Liver (tissue), 8 donors: ENCODE measurements at regions not wholly inside any gene's neighbourhood (a gene's known extent, or its start where the extent isn't known, plus 50 kb on each side); places are given as distances from the start of the nearest gene placed in this dataset.

Experiments used
- DNase-seq: peaks from one replicate; pipeline ENCODE4 v3.0.0-alpha.2; 2017; ENCODE audit warnings: low spot score
- H3K27ac ChIP-seq, 2 donors: one replicate each; pipeline ENCODE4 v1.7.0; 2013; ENCODE audit warnings: inconsistent platforms in 2 of 2, low read length in 2 of 2, control low read depth in 1 of 2, low read depth in 1 of 2, mild to moderate bottlenecking in 1 of 2
- H3K27me3 ChIP-seq, 4 donors: one replicate each; pipeline versions ENCODE4 v1.6.1 to v1.7.0; 2013; ENCODE audit warnings: low read length in 3 of 4, inconsistent platforms in 1 of 4, mild to moderate bottlenecking in 1 of 4, moderate library complexity in 1 of 4; ENCODE audit not compliant: control insufficient read depth in 4 of 4, insufficient read depth in 4 of 4
- H3K36me3 ChIP-seq, 4 donors: one replicate each; pipeline versions ENCODE4 v1.6.1 to v1.7.0; 2013; ENCODE audit warnings: low read length in 3 of 4, mild to moderate bottlenecking in 3 of 4, low read depth in 1 of 4, moderate library complexity in 1 of 4; ENCODE audit not compliant: control insufficient read depth in 4 of 4, insufficient read depth in 3 of 4
- H3K4me1 ChIP-seq, 4 donors: one replicate each; pipeline versions ENCODE4 v1.6.1 to v1.7.0; 2013; ENCODE audit warnings: low read length in 3 of 4, mild to moderate bottlenecking in 3 of 4, moderate library complexity in 1 of 4; ENCODE audit not compliant: control insufficient read depth in 4 of 4, insufficient read depth in 4 of 4
- H3K4me3 ChIP-seq, 3 donors: one replicate each; pipeline versions ENCODE4 v1.6.1 to v1.7.0; 2013; ENCODE audit warnings: low read length in 3 of 3, control low read depth in 1 of 3, low read depth in 1 of 3, mild to moderate bottlenecking in 1 of 3
- H3K9ac ChIP-seq, 2 donors: one replicate each; pipeline ENCODE4 v1.7.0; 2013; ENCODE audit warnings: low read length in 2 of 2, mild to moderate bottlenecking in 2 of 2, moderate library complexity in 2 of 2, control low read depth in 1 of 2, low read depth in 1 of 2
- H3K9me3 ChIP-seq, 4 donors: one replicate each; pipeline versions ENCODE4 v1.6.1 to v1.7.0; 2013; ENCODE audit warnings: low read length in 3 of 4; ENCODE audit not compliant: control insufficient read depth in 4 of 4
- EGR1 ChIP-seq, 2 donors: IDR thresholded peaks; 2 replicates each; pipeline ENCODE4 v1.6.1; 2016 to 2018; ENCODE audit warnings: antibody characterized with exemption in 2 of 2, low read depth in 2 of 2
- FOXA1 ChIP-seq: IDR thresholded peaks from 2 replicates; pipeline ENCODE4 v1.6.1; 2016; ENCODE audit warnings: antibody characterized with exemption
- FOXA2 ChIP-seq: IDR thresholded peaks from 2 replicates; pipeline ENCODE4 v1.6.1; 2016; ENCODE audit warnings: antibody characterized with exemption
- GABPA ChIP-seq, 2 donors: IDR thresholded peaks in 1 of 2; conservative IDR thresholded peaks in 1 of 2; 2 replicates each; pipeline ENCODE4 v1.6.1; 2016; ENCODE audit warnings: antibody characterized with exemption in 2 of 2, mild to moderate bottlenecking in 1 of 2, moderate library complexity in 1 of 2
- HNF4A ChIP-seq, 2 donors: conservative IDR thresholded peaks; 2 replicates each; pipeline ENCODE4 v1.6.1; 2016; ENCODE audit warnings: antibody characterized with exemption in 2 of 2, mild to moderate bottlenecking in 2 of 2
- JUND ChIP-seq, 2 donors: IDR thresholded peaks; 2 replicates each; pipeline ENCODE4 v1.6.1; 2016; ENCODE audit warnings: antibody characterized with exemption in 2 of 2
- NR2F2 ChIP-seq: IDR thresholded peaks from 2 replicates; pipeline ENCODE4 v1.6.1; 2016; ENCODE audit warnings: antibody characterized with exemption
- RAD21 ChIP-seq, 2 donors: IDR thresholded peaks; 2 replicates each; pipeline ENCODE4 v1.6.1; 2016; ENCODE audit warnings: antibody characterized with exemption in 2 of 2, mild to moderate bottlenecking in 2 of 2
- SP1 ChIP-seq: IDR thresholded peaks from 2 replicates; pipeline ENCODE4 v1.6.1; 2018; ENCODE audit warnings: antibody characterized with exemption, mild to moderate bottlenecking
- TAF1 ChIP-seq: conservative IDR thresholded peaks from 2 replicates; pipeline ENCODE4 v1.6.1; 2016; ENCODE audit warnings: antibody characterized with exemption, mild to moderate bottlenecking
- YY1 ChIP-seq: IDR thresholded peaks from 2 replicates; pipeline ENCODE4 v1.6.1; 2016; ENCODE audit warnings: antibody characterized with exemption, mild to moderate bottlenecking
- WGBS: extraction: QIAGEN DNeasy Blood & Tissue Kit; methylation state at CpG from one replicate; pipeline ENCODE4 v1.1.7; 2013; 5-methylcytosine and 5-hydroxymethylcytosine counted together
- TF ChIP-seq, protein P1 (sequence below): IDR thresholded peaks from 2 replicates; pipeline ENCODE4 v1.6.1; 2016; ENCODE audit warnings: antibody characterized with exemption
- TF ChIP-seq, protein P2 (sequence below): IDR thresholded peaks from 2 replicates; pipeline ENCODE4 v1.6.1; 2016; ENCODE audit warnings: antibody characterized with exemption
- TF ChIP-seq, protein P3 (sequence below): IDR thresholded peaks from 2 replicates; pipeline ENCODE4 v1.6.1; 2016; ENCODE audit warnings: antibody characterized with exemption
- TF ChIP-seq, protein P4 (sequence below): fragments of 150-350 bp; IDR thresholded peaks from 2 replicates; pipeline ENCODE4 v1.5.1; 2017; ENCODE audit warnings: improper control_type of control experiment, low read depth, low read length; ENCODE audit not compliant: missing input control
- donor health status: healthy.
- donor health status: healthy.
- donor health status: healthy.
- donor health status: healthy.
- donor health status: healthy.

DNA sequence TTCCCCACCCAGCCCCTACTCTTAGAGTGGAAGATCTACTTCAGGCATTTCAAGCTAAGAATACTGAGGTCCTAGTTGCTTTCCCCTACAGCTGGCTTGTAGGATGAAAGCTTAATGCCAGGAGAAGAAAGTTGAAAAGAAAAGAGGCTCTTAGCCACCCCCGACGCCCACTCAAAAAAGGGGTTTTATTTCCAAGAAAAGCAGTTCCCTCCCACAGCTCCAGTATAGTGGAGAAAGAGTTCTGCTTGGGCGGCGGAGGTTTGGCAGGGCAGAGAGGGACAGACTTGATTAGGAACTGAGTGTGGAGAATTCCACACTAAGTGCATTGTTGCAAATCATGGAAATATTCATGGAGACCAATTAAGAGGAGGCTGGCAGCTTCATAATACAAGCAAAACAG is 470.9 kb downstream of the ETS1 start:
- DNase-seq: no peak
- 90% methylated on average over 4 of the region's 4 CpGs for WGBS
- H3K9me3 ChIP-seq: no peaks in the 10 kb centered on the region

DNA sequence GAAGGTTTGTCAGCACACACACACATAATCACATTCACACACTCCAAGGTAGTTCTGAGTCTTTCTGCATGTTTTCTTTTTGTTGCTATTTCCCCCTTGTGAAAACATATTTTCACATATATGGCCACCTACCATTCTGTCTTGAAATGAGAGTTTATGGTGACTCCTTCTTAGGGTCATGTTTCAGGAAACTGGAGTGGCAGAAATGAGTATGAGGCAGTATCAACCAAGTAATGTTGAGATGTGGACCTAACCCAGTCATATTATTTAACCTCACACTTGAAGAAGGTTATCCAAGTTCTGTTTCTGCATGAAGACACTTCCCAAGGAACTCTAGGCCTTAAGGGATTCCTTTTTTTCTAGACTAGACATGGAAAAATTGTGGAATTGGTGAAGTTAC is 481.4 kb downstream of the ETS1 start:
- Histone ChIP-seq H3K9me3 (no peaks in the 10 kb centered on the region), H3K27ac (no peak overlapping the region), H3K36me3 (no peaks in the 10 kb centered on the region), H3K4me1 (no peaks in the 10 kb centered on the region), H3K4me3 (no peak overlapping the region), H3K27me3 (no peaks in the 10 kb centered on the region), H3K9ac (no peak overlapping the region)
- TF ChIP-seq, protein P1, sequence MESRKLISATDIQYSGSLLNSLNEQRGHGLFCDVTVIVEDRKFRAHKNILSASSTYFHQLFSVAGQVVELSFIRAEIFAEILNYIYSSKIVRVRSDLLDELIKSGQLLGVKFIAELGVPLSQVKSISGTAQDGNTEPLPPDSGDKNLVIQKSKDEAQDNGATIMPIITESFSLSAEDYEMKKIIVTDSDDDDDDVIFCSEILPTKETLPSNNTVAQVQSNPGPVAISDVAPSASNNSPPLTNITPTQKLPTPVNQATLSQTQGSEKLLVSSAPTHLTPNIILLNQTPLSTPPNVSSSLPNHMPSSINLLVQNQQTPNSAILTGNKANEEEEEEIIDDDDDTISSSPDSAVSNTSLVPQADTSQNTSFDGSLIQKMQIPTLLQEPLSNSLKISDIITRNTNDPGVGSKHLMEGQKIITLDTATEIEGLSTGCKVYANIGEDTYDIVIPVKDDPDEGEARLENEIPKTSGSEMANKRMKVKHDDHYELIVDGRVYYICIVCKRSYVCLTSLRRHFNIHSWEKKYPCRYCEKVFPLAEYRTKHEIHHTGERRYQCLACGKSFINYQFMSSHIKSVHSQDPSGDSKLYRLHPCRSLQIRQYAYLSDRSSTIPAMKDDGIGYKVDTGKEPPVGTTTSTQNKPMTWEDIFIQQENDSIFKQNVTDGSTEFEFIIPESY: no peak
- TF ChIP-seq FOXA2: no peak
- no peak for TF ChIP-seq NR2F2
- TF ChIP-seq JUND (IDR thresholded peaks at IDR 0.05): no peak
- TF ChIP-seq GABPA (IDR thresholded peaks at IDR 0.05 in 1 of 2, conservative IDR thresholded peaks at IDR 0.05 in 1 of 2): no peak
- TF ChIP-seq YY1: no peak
- TF ChIP-seq, protein P2, sequence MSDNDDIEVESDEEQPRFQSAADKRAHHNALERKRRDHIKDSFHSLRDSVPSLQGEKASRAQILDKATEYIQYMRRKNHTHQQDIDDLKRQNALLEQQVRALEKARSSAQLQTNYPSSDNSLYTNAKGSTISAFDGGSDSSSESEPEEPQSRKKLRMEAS: no peak
- no peak for TF ChIP-seq SP1
- TF ChIP-seq, protein P3, sequence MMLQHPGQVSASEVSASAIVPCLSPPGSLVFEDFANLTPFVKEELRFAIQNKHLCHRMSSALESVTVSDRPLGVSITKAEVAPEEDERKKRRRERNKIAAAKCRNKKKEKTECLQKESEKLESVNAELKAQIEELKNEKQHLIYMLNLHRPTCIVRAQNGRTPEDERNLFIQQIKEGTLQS: no peak
- no peak for TF ChIP-seq HNF4A (conservative IDR thresholded peaks at IDR 0.05)
- TF ChIP-seq, protein P4, sequence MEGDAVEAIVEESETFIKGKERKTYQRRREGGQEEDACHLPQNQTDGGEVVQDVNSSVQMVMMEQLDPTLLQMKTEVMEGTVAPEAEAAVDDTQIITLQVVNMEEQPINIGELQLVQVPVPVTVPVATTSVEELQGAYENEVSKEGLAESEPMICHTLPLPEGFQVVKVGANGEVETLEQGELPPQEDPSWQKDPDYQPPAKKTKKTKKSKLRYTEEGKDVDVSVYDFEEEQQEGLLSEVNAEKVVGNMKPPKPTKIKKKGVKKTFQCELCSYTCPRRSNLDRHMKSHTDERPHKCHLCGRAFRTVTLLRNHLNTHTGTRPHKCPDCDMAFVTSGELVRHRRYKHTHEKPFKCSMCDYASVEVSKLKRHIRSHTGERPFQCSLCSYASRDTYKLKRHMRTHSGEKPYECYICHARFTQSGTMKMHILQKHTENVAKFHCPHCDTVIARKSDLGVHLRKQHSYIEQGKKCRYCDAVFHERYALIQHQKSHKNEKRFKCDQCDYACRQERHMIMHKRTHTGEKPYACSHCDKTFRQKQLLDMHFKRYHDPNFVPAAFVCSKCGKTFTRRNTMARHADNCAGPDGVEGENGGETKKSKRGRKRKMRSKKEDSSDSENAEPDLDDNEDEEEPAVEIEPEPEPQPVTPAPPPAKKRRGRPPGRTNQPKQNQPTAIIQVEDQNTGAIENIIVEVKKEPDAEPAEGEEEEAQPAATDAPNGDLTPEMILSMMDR: no peak
- DNase-seq: no peak

More for the DNA sequence above, 470.9 kb downstream of the ETS1 start:
- TF ChIP-seq TAF1 (no peak), NR2F2 (no peak), FOXA1 (no peak), EGR1 (IDR thresholded peaks at IDR 0.05; ENCODE audit: low read depth in 2 of 2) (no peak), RAD21 (IDR thresholded peaks at IDR 0.05) (no peak)
- Histone ChIP-seq H3K27me3 (peaks cover 0 to 4% (median 0%) of the 10 kb centered on the region in 4 donors), H3K4me1 (no peaks in the 10 kb centered on the region), H3K27ac (no peak overlapping the region), H3K9ac (no peak overlapping the region), H3K36me3 (no peaks in the 10 kb centered on the region), H3K4me3 (no peak overlapping the region)

DNA sequence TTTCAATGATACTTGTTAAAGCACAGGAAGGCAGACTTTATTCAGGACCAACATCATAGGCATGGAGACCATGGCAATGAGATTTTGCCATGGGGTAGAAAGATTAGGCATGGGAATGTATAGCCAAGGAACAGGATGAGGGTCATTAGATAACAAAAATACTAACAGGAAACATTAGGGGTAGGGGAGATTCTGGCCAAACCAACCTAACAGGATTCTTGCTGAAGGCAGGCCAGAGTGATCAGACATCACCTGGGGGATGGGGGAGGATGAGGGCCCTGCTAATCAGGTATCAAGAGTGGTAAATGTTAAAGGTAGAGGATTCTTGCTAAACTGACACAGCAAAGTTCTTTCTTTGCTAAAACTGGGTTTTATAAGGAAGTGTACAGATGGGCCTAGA is 481.8 kb downstream of the ETS1 start:
- H3K4me3 ChIP-seq: no peak overlapping the region
- no peak overlapping the region for H3K27ac ChIP-seq
- H3K9me3 ChIP-seq: no peaks in the 10 kb centered on the region
- H3K4me1 ChIP-seq: no peaks in the 10 kb centered on the region
- no peak for TF ChIP-seq FOXA2
- no peak for TF ChIP-seq RAD21 (IDR thresholded peaks at IDR 0.05)
- no peak for TF ChIP-seq FOXA1
- no peak for DNase-seq
- no peaks in the 10 kb centered on the region for H3K36me3 ChIP-seq
- H3K27me3 ChIP-seq: no peaks in the 10 kb centered on the region
- no peak overlapping the region for H3K9ac ChIP-seq
